ENCODE measurements at regions not wholly inside any gene's neighbourhood (a gene's known extent, or its start where the extent isn't known, plus 50 kb on each side); places are given as distances from the start of the nearest gene placed in this dataset.

DNA sequence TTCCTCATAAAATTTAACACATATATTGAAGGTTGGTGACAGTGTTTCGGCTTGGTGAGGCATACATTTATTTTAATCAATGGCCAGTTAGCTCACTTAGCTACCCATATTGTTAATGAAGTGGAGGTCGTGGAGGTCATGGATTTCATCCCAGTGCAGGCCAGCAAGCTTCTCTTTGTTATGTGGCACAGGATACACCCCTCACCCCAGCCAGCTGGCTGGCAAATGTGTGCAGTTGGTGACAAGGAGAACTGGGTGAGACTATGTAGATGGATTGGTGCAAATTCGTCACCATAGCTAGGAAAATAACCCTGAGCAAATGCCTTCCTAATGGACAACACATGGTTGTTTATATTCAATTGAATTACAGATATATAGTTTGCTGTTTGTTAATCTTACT, 50.5 kb upstream of the FOXP2 start:
- TF ChIP-seq CTCF (IDR thresholded peaks at IDR 0.05) = no peak

DNA sequence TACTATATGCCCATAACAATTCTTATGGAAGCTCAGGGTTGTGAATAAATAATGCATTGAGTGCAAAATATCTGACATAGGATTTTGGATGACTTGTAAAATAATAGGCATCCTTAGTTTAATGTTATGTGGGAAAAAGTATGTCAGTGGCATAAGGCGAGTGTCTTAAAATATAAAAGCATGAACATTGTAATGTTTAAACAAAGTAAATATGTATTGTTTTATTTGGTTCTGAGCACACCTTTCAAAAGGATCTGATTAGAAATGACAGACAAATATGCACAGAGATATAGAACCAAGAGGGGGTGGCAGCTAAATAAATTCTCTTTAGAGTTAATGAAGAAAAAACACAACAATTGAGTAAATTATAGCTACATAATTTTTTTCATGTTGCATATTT, 51.3 kb upstream of the FOXP2 start:
- TF ChIP-seq CTCF (IDR thresholded peaks at IDR 0.05) = no peak

GRCh38 chr7:114358911-114359310, 55.7 kb upstream of the FOXP2 start:
- no peak for TF ChIP-seq CTCF (IDR thresholded peaks at IDR 0.05)

DNA sequence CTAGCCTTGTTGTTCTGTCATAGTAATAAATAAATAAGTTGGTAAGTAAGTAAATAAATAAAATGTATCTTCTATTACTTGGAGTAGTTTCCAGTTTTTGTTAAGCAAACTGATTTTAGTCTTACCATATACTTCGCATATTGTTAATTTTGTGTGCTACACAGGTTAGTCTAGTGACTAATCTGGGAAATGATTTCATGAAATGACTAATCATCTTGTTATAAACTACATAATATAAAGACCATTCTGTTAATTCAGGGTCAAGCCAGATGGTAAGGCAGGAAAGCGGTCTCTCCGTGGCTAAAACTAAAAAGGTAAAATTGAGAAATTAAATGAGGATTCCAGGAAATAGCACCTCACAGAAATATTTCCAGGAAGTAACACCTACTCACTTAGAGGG, 58.5 kb upstream of the FOXP2 start:
- TF ChIP-seq CTCF (IDR thresholded peaks at IDR 0.05) = no peak

- TF ChIP-seq CTCF (IDR thresholded peaks at IDR 0.05) = no peak
Observed at GRCh38 chr7:114354306-114354705, 60.3 kb upstream of the FOXP2 start.

DNA sequence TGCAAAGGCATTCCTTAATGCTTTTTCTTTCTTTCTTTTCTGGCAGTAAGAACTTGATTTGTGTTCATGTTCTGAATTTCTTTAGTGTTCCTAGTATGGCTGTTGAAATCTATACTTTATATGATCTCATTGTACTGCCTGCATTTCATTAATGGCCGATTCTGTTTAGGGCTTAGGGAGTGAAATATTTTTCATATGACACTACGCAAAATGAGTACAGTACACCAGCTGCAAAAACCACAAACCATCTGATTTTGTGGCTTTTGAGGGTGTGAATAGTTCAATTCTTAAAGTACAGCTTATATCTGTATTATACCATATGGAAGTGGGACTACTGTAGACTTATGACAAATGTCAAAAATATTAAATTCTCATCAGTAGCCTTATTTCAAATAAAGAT, 69.1 kb upstream of the FOXP2 start:
- no peak for TF ChIP-seq CTCF (IDR thresholded peaks at IDR 0.05)

DNA sequence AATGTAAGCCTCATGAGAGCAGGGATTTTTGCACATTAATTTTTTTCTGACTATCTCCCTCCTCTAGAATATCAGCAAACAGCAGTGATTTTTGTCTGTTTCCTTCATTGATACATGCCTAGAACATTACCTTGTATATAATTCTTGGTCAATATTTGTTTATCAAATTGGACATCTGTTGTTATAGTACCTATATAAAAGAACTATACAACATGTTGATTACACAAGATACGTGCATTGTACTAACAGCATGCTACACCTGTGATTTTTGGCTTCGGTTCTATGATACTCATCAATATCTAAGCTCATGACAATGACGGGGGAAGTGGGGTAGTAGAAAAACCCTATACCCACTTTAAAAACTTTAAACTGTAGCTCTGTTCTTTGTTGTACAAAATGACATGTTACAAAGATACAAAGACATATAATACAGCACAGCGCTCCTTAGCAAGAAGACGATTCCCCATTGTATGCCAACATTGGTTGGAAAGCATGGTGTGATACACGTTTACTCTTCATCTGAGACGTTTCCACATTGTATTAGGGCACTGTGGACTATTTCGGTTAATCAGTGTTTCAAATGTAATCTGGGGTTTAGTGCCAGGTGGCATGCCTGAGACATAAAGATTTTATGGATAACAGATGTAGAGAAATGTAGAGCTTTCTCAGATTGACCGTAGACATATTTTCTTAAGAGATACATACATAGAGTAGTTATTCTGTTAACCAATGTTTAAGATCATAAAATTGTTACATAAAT, 70.5 kb upstream of the FOXP2 start:
- TF ChIP-seq CTCF (IDR thresholded peaks at IDR 0.05) = no peak

Measured in LNCAP (cell line).